Stimulated activated CD4-positive, alpha-beta T cell treated with anti-CD3 and anti-CD28 coated beads, Interleukin-2, amount 100 ng/mL, for 4 hours (primary cell): ENCODE measurements at regions not wholly inside any gene's neighbourhood (a gene's known extent, or its start where the extent isn't known, plus 50 kb on each side); places are given as distances from the start of the nearest gene placed in this dataset.

Experiments
- DNase-seq: peaks from one replicate; pipeline ENCODE4 v3.0.0-alpha.2; 2020; ENCODE audit warnings: low read depth

GRCh38 chr2:236499691-236500578, 69.7 kb upstream of the ACKR3 start:
- DNase-seq = no peak

DNA sequence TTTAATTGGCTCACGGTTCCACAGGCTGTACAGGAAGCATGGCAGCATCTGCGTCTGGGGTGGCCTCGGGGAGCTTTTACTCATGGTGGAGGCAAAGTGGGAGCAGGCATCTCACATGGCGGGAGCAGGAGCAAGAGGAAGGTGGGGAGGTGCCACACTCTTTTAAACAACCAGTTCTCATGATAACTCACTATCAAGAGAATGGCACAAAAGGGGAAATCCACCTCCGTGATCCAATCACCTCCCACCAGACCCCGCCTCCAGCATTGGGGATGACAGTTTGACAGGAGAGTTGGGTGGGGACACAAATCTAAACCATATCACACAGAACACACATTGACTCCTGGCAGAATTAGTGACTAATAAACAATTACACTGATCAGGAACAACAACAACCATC, 68.6 kb upstream of the ACKR3 start:
- no peak for DNase-seq

GRCh38 chr2:236501531-236501930, 68.1 kb upstream of the ACKR3 start:
- DNase-seq = no peak

DNA sequence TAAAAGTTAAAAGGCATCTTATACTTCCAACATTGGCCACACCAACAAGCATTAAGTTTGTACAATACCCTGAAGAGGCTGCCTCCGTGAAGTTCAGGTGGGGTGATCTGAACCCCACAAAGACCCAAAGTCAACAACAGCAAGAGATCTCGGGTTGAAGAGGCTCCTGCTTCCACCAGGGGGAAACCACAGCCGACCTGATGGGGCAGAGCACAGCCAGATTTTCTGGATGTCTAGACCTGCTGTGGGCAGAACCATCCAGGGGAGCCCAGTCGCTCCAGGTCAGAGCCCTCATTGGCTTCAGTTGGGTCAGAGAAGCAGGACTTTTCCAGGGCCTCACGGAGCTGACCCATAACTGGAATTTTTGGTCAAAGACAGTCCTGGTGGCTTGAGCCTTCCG, 66.5 kb upstream of the ACKR3 start:
- DNase-seq = no peak

- DNase-seq = no peak
Observed at GRCh38 chr2:236503583-236503982, 66.0 kb upstream of the ACKR3 start.

DNA sequence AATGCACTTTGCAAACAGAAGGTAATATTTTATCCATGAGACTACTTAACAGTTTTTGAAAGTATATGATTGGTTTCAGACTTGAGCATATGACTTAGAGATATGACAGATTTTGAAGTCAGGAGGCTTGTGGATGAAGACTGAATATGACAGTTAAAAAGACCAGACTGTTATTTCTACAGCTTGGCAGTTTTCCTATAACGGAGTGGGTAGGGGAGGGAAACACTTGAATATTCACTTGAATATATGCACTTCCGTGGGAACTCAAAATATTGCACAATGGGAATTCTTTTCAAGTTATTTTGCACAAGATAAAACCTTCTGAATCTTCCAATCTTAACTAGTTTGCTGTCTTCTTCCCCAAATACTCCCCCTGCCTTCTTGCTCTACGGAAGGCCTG, 64.6 kb upstream of the ACKR3 start:
- DNase-seq = no peak

DNA sequence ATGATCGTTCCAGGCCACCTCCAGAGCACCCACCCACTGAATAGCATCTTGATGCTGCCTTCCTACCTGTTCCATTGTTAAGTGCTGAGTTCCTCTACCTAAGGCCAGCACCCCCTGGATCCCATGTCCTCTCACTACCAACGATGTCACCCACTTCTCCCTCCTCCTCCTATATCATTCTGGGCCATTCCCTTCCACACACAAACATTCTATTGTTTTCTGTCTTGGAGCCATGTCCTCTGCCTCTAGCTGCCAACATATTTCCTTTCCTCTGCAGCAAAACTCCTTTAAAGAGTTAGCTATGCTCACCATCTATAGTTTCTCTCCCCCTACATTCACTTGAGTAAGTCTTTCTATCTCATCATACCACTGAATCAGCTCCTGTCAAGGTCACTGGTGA, 64.0 kb upstream of the ACKR3 start:
- no peak for DNase-seq

GRCh38 chr2:236507393-236508085, 62.1 kb upstream of the ACKR3 start:
- peak; percentile 28 for DNase-seq

- DNase-seq = no peak
Observed at GRCh38 chr2:236508466-236508865, 61.2 kb upstream of the ACKR3 start.

DNA sequence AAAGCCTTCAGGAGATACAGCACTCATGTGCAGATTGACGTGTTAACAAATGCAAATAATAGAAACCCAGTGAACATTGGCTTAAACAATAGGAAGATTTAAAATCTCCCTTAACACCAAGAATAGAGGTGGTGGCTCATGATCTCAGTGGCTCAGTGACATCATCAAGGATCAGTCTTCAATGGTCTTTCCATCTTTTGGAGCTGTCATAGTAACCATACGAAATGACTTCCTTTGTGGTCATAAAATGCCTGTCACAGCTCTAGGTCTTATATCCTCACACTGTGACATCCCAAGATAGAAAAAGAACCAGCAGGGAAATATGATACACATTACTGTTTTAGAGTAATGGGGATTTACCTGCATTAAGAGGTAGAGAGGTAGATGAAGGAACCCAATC, 59.6 kb upstream of the ACKR3 start:
- DNase-seq = no peak

GRCh38 chr2:236511266-236511665, 58.4 kb upstream of the ACKR3 start:
- DNase-seq = no peak

GRCh38 chr2:236512267-236512666, 57.4 kb upstream of the ACKR3 start:
- DNase-seq = no peak

DNA sequence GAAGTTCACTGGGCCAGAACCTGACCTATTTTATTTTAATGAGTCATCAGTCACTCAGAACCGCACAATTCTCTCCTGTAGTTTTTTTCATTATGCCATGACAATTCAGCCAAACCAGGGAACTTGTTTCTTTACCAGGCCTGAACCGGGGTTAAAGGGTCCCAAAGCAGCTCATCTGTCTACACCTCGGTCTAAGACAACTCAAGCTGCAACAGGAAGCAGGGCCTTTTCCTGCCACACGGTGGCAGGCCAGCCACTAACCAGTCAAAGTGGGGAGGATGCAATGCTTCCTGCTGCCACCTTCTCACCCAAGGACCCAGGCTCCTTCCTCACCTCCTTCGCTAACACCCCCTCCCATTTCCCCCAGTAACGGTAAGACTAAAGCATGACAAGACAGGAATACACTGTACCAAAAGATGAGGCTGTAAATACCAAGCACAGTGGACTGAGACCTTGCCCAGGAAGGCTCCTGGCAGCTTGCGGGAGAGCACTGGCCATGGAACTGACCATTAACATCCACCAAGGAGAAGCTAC, 56.7 kb upstream of the ACKR3 start:
- peak; percentile 45 for DNase-seq

DNA sequence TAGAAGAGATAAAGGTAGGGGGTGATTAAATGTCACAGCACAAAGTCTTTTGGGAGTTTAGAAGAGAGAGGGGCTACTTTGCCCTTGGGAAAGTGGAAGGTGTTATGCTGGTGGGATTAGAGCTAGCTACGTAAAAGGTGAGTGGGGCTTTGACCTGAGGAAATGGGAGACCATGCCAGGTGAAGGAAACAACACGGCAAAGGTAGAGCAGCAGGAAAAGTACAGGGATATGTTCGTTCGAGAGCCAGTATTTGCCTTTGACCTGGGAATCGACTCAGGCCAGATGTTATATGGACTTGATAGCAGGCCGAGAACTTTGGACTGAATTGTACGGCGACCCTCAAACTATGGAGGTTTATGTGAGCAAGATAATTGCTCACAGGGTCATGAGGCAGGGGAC, 55.7 kb upstream of the ACKR3 start:
- DNase-seq = no peak

DNA sequence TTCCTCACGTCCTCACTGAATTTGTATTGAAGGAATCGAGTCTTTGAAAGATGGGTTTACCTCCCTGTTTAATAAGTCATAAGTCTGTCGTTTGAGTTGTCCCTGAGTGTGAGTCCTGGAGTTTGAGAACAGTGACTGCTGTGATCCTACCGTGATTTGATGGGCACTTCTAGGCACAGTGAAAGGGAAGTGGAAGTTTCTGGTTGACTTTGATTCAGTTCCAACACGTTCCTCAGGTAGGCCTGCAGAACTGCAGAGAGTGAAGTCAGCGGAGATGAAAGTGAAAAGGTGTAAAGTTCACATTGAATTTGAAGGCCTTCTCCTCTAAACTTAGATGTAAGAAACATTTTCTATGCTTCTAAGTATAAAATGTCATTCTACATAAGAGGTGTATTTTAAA, 52.9 kb upstream of the ACKR3 start:
- DNase-seq = no peak

DNA sequence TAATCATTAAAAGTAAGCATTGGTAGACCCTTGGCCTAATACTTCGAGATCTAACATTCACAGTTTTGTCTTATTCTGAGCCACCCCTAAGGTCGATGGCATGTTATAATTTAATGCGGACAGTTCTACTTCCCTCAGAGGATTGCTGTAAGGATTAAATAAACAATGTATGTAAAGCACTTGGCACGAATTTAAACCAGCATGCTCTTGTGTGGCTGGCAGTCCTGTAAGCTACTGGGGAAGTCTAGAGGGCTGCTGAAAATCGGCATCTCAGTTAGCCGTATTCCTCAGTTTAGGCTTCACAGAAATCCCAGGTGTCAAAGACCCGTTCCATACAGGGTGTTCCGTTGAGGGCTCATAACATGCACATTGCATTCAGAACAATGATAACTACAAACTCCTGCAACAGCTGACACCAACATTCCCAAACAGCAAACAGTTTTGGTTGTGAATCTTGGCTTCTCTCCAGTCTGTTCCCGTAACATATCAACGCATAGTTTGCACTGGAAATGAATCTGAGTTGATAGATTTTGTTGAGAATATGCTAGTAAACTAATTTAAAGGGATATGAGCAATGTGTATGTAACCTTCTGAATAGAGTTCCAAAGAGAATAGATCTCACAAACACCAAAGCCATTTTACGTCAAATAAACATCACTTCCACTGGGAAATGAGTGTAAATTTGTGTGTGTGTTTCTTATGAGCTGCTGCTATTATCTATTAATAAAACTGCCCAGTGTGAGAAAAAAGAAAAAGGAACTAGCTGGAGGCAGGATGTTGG, 52.2 kb upstream of the ACKR3 start:
- no peak for DNase-seq
